Hematopoietic multipotent progenitor cell (in vitro differentiated cells): ENCODE measurements at regions not wholly inside any gene's neighbourhood (a gene's known extent, or its start where the extent isn't known, plus 50 kb on each side); places are given as distances from the start of the nearest gene placed in this dataset.

Source experiments
- DNase-seq, 3 donors: peaks; one replicate each; pipeline ENCODE4 v3.0.0-alpha.2; 2011 to 2015; ENCODE audit warnings: low read depth in 2 of 3, low spot score in 2 of 3

DNA sequence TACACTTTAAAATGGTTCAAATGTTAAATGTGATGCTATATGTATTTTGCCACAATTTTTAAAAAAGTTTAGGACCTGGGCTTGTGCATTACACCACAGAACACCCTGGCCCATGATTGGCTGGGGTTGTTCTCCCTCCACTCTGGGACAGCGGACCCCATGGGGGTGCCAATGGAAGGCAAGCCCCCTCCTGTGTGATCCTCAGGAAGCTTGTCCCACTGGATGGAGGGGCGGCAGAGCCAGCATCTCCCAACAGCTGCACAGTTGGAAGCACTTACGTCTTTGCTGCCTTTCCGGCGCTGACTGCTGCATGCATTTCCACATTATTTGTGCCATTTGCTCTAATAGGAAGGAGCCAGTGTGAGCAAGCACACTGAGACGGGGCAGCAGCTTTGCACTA is 196.5 kb downstream of the SHANK2 start:
- DNase-seq, result no peak
